Skeletal muscle satellite cell (primary cell): ENCODE measurements at regions not wholly inside any gene's neighbourhood (a gene's known extent, or its start where the extent isn't known, plus 50 kb on each side); places are given as distances from the start of the nearest gene placed in this dataset.

ENCODE experiments used
- H3K27me3 ChIP-seq: 2 replicates; pipeline ENCODE4 v1.7.0; 2013; ENCODE audit warnings: low read length; ENCODE audit not compliant: control insufficient read depth, insufficient read depth
- H3K36me3 ChIP-seq: 2 replicates; pipeline ENCODE4 v1.7.0; 2013; ENCODE audit warnings: mild to moderate bottlenecking, control low read depth, low read length; ENCODE audit not compliant: insufficient read depth
- H3K4me1 ChIP-seq: 2 replicates; pipeline ENCODE4 v1.7.0; 2013; ENCODE audit warnings: low read length; ENCODE audit not compliant: control insufficient read depth, insufficient read depth
- H3K4me2 ChIP-seq: 2 replicates; pipeline ENCODE4 v1.7.0; 2013; ENCODE audit warnings: mild to moderate bottlenecking, low read length
- H3K4me3 ChIP-seq: 2 replicates; pipeline ENCODE4 v1.7.0; 2013; ENCODE audit warnings: low read length
- H3K9ac ChIP-seq: 2 replicates; pipeline ENCODE4 v1.7.0; 2013; ENCODE audit warnings: mild to moderate bottlenecking, low read depth, low read length, moderate library complexity
- H3K9me3 ChIP-seq: replicated peaks from 2 replicates; pipeline ENCODE4 v1.7.0; 2013; ENCODE audit warnings: mild to moderate bottlenecking, control low read depth, low read length

DNA sequence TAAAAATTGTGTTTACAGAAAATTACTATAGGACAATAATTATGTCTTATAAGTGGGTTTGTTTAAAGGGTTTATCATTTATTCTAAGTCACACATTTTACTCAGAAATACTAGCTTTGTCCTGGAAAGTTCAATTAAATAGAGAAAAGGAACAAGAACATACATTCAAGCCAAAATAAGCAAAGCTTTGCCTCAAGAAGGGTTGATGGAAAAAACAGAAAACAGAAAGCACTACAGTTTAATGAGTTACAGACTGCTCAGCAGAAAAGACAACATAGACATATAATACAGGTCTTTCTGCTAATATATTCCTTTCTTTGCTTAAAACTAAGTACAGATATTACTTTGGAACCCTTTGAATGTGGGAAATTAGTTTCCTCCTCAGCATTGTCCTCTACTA is 703.0 kb upstream of the LRFN5 start:
- peaks cover 9% of the 10 kb centered on the region for H3K9me3 ChIP-seq
- no peaks in the 10 kb centered on the region for H3K4me1 ChIP-seq
- no peak overlapping the region for H3K4me2 ChIP-seq
- H3K36me3 ChIP-seq, result no peaks in the 10 kb centered on the region
- H3K4me3 ChIP-seq, result no peak overlapping the region
- no peak overlapping the region for H3K9ac ChIP-seq
- H3K27me3 ChIP-seq, result no peaks in the 10 kb centered on the region

DNA sequence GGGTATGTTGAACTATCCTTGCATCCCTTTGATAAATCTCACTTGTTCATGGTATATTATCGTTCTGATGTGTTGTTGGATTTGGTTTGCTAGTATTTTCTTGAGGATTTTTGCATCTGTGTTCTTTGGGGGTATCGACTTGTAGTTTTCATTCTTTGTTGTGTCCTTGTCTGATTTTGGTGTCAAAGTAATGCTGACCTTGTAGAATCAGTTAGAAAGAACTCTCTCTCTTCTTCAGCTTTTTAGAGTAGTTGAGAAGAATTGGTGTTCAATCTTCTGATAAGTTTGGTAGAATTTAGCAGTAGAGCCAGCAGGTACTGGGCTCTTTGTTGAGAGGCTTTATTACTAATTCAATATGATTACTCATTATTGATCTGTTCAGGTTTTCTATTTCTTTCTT is 707.2 kb upstream of the LRFN5 start:
- H3K4me1 ChIP-seq, result no peaks in the 10 kb centered on the region
- no peaks in the 10 kb centered on the region for H3K27me3 ChIP-seq
- H3K9me3 ChIP-seq, result peaks cover 9% of the 10 kb centered on the region
- no peak overlapping the region for H3K4me3 ChIP-seq
- no peak overlapping the region for H3K4me2 ChIP-seq
- no peak overlapping the region for H3K9ac ChIP-seq
- H3K36me3 ChIP-seq, result no peaks in the 10 kb centered on the region

DNA sequence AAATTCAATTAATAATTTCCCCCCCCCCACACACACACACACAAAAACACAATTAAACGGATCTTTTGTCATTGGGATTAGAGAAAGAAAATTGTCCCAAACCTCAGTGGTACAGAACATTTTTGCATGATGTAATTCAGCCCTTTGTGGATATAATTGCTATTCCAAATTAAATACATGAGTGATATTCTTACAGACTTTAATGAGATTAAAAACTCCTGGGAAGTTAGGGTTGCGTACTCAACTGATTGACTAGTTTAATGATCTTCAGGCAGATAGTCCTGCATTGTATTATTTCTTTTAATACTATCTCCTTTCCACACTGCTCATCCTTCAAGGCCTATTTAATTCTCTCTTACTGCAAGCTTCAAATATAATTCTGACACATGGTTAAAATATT is 711.8 kb upstream of the LRFN5 start:
- Histone ChIP-seq H3K4me2 (no peak overlapping the region), H3K36me3 (no peaks in the 10 kb centered on the region), H3K9ac (no peak overlapping the region), H3K27me3 (no peaks in the 10 kb centered on the region), H3K9me3 (peaks cover 15% of the 10 kb centered on the region), H3K4me3 (no peak overlapping the region), H3K4me1 (no peaks in the 10 kb centered on the region)

DNA sequence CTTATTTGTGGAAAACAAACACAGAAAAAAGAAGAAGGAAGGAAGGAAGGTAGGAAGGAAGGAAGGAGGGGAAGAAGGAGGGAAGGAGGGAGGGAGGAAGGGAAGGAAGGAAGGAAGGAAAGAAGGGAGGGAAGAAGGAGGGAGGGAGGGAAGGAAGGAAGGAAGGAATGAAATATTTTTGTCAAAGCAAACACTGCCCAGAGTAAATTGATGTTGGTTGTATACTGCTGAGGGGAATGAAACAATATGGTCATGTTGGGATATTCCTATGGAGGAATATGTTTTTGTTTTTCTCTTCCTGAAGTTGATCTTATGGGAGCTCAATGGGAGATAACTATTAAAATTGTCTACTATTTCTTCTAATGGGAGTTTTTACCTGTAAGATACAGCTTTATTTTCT is 717.5 kb upstream of the LRFN5 start:
- Histone ChIP-seq H3K9ac (no peak overlapping the region), H3K4me1 (no peaks in the 10 kb centered on the region), H3K4me2 (no peak overlapping the region), H3K27me3 (no peaks in the 10 kb centered on the region), H3K9me3 (peaks cover 10% of the 10 kb centered on the region), H3K4me3 (no peak overlapping the region), H3K36me3 (no peaks in the 10 kb centered on the region)

DNA sequence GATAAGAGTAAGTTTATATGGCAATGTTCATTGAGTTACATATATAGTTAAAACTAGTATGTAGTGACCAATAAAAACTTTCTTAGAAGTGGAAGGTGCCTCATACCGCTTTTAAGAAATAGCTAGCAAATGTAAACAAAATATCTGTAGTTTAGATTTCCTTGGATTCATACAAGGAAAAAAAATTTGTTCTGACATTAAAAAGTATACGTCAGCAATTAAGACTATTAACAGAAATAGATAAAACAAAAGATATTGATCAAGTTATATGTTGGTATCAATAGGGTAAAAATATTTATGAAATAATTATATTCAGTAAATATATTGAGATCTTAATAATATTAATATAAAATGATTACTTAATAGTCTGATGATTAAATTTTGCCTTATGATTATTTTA is 718.8 kb upstream of the LRFN5 start:
- Histone ChIP-seq H3K9me3 (peaks cover 10% of the 10 kb centered on the region), H3K4me2 (no peak overlapping the region), H3K27me3 (no peaks in the 10 kb centered on the region), H3K4me1 (no peaks in the 10 kb centered on the region), H3K4me3 (no peak overlapping the region), H3K36me3 (no peaks in the 10 kb centered on the region), H3K9ac (no peak overlapping the region)

DNA sequence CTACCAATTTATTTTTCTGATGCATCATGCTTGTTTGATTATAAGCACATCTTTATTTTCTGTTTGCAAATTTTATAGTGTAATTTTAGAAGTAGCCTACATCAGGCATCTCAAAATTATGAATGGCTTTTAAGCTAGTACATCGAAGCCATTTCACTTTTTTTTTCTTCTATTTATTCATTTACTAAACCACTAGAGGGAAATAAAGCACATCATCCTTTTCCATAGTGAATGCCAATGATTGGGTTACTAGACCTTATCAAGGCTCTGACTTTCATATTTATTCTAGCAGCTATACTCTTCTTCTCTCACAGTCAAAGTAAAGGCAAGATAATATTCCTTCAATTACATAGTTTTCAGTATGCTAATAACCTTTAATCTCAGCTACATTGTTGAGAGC is 736.4 kb upstream of the LRFN5 start:
- Histone ChIP-seq H3K4me1 (no peaks in the 10 kb centered on the region), H3K27me3 (no peaks in the 10 kb centered on the region), H3K9me3 (peaks cover 14% of the 10 kb centered on the region), H3K4me2 (no peak overlapping the region), H3K36me3 (no peaks in the 10 kb centered on the region), H3K4me3 (no peak overlapping the region), H3K9ac (no peak overlapping the region)

DNA sequence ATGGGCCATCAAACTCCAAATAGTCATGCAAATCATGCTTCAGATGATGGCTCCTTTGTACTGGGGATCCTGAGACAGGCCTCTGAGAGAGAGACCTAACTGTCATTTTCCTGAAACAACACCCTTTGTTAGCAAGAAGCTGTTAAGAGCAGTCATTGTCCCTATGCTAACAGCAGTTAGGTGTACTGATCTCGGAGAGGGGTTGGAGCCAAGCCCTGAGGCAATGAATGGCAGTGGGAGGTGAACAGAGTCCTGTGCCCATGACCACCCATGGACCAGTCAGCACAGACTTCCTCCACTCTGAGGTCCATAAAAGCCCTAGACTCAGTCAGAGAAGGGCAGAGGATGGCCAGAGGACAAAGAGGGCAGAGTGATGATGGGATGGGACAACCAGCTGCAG is 747.6 kb upstream of the LRFN5 start:
- H3K9ac ChIP-seq, result no peak overlapping the region
- no peaks in the 10 kb centered on the region for H3K27me3 ChIP-seq
- H3K9me3 ChIP-seq, result peaks cover 8% of the 10 kb centered on the region
- H3K4me3 ChIP-seq, result no peak overlapping the region
- no peak overlapping the region for H3K4me2 ChIP-seq
- H3K4me1 ChIP-seq, result no peaks in the 10 kb centered on the region
- H3K36me3 ChIP-seq, result no peaks in the 10 kb centered on the region

DNA sequence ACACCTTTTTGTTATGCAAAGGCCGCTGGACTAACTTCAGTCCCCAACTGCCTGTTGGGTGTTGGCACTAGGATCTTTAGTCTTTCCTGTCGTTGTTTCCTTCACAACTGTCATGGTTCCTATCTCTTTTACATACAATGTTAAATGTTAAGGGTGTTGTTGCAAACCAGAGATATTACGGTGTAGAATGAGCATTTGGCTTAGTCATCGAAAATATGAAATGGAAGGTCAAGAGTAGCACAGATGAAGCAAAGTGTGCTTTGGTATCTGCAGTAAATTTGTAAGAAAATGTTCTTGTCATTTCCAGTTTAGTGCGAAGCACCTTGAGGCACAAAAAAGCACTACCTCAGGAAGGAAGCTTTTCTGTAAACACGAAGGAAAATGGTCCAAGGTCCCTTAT is 751.3 kb upstream of the LRFN5 start:
- Histone ChIP-seq H3K4me1 (no peaks in the 10 kb centered on the region), H3K9me3 (peaks cover 8% of the 10 kb centered on the region), H3K4me2 (no peak overlapping the region), H3K36me3 (no peaks in the 10 kb centered on the region), H3K4me3 (no peak overlapping the region), H3K9ac (no peak overlapping the region), H3K27me3 (no peaks in the 10 kb centered on the region)

DNA sequence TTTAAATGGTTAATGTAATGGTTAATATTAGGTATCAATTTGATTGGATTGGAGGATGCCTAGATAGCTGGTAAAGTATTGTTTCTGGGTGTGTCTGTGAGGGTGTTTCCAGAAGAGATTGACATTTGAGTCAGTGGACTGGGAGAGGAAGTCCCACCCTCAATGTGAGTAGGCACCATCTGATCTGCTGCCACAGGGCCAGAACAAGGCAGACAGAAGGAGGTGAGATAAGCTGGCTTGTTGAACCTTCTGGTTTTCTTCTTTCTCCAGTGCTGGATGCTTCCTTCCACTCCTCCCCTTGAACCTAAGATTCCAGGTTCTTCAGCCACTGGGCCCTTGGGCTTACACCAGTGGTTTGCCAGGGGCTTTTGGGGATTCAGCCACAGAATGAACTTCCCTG is 756.5 kb upstream of the LRFN5 start:
- Histone ChIP-seq H3K4me1 (no peaks in the 10 kb centered on the region), H3K9ac (no peak overlapping the region), H3K36me3 (no peaks in the 10 kb centered on the region), H3K9me3 (peaks cover 4% of the 10 kb centered on the region), H3K4me2 (no peak overlapping the region), H3K27me3 (no peaks in the 10 kb centered on the region), H3K4me3 (no peak overlapping the region)

DNA sequence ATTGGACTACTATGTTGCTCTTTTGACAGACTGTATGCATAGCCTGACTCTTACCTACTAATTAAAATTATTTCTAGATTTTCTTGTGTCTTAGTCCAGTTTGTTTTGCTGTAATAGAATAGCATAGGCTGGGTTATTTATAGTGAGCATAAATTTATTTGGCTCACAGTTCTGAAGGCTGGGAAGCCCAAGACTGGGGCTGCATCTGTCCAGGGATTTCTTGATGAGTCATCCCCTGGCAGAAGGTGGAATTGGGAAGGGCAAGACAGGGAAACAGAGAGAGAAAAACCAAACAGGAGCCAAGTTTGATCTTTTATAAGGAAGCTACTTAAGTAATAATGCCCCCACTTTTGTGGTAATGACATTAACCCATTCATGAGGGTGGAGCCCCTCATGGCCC is 759.2 kb upstream of the LRFN5 start:
- Histone ChIP-seq H3K4me1 (no peaks in the 10 kb centered on the region), H3K4me2 (no peak overlapping the region), H3K4me3 (no peak overlapping the region), H3K9me3 (no peaks in the 10 kb centered on the region), H3K36me3 (no peaks in the 10 kb centered on the region), H3K9ac (no peak overlapping the region), H3K27me3 (no peaks in the 10 kb centered on the region)

DNA sequence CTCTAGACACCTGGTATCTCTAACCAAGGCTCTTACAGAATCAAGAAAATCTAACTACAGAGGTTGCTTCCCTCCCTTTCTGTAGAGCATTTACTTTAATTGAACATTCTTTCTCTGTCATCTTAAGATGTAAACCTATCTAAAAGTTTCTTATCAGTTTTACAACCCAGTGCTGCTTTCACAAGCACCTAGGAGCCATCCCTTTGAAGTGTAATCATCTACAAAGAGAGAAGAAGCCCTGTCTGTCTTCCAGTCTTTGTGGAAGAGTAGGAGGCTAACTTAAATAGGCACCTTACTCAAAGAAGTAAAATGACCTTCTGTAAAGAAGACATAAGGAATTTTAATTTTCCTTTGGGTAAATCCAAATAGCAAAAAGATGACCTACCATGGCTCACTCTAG is 763.9 kb upstream of the LRFN5 start:
- Histone ChIP-seq H3K27me3 (no peaks in the 10 kb centered on the region), H3K4me3 (no peak overlapping the region), H3K9ac (no peak overlapping the region), H3K4me2 (no peak overlapping the region), H3K4me1 (no peaks in the 10 kb centered on the region), H3K36me3 (no peaks in the 10 kb centered on the region), H3K9me3 (no peaks in the 10 kb centered on the region)

DNA sequence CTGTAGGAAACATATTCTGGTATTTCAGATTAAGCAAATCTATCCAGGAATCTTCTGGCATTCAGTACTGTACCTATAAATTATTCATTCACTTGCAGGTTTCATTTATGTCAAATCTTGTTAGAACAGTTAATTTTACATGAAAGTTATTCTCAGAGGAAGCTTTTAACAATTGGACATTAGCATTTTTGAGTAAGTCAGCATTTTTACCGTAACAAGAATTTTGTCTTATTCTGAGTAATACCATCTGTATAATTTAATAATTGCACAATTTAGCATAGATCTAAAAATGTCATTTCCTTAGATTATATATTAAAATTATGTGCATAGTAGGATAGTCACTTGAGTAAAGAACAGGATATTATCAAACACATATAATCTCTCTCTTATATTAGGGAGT is 764.8 kb upstream of the LRFN5 start:
- Histone ChIP-seq H3K9ac (no peak overlapping the region), H3K9me3 (no peaks in the 10 kb centered on the region), H3K4me2 (no peak overlapping the region), H3K27me3 (no peaks in the 10 kb centered on the region), H3K36me3 (no peaks in the 10 kb centered on the region), H3K4me3 (no peak overlapping the region), H3K4me1 (no peaks in the 10 kb centered on the region)

DNA sequence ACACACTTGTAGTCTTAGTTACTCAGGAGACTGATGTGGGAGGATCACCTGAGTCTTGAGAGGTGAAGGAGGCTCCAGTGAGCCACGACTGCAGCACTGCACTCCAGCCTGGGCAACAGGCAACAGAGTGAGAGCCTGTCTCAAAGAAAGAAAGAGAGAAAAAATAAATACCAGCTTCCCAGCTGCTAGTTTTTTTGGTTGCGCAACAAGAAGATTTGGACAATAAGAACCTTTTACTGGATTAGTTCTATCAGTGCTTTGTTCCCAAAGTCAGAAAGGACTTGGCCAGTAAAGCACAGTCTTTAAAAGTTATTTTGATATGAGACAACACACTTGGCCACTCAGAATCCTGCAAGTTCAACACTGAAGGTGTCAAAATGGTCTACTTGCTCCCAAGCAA is 768.1 kb upstream of the LRFN5 start:
- no peaks in the 10 kb centered on the region for H3K9me3 ChIP-seq
- no peak overlapping the region for H3K4me2 ChIP-seq
- H3K4me1 ChIP-seq, result no peaks in the 10 kb centered on the region
- no peak overlapping the region for H3K9ac ChIP-seq
- no peaks in the 10 kb centered on the region for H3K36me3 ChIP-seq
- no peak overlapping the region for H3K4me3 ChIP-seq
- H3K27me3 ChIP-seq, result no peaks in the 10 kb centered on the region
